Myocyte (in vitro differentiated cells): ENCODE measurements at regions not wholly inside any gene's neighbourhood (a gene's known extent, or its start where the extent isn't known, plus 50 kb on each side); places are given as distances from the start of the nearest gene placed in this dataset.

Experiments
- DNase-seq: peaks from one replicate; pipeline ENCODE4 v3.0.0-alpha.2; 2012; ENCODE audit warnings: low read depth

- no peak for DNase-seq
Measured at GRCh38 chr22:34881453-34881852, 184.5 kb upstream of the ISX start.

GRCh38 chr22:34885852-34886251 lies 180.1 kb upstream of the ISX start:
- DNase-seq: no peak

GRCh38 chr22:34886391-34886790 lies 179.6 kb upstream of the ISX start:
- DNase-seq: no peak

- no peak for DNase-seq
Measured at GRCh38 chr22:34886812-34887211, 179.1 kb upstream of the ISX start.

GRCh38 chr22:34897126-34897525 lies 168.8 kb upstream of the ISX start:
- DNase-seq: no peak

GRCh38 chr22:34902335-34902734 lies 163.6 kb upstream of the ISX start:
- DNase-seq: no peak

- DNase-seq: no peak
Measured at GRCh38 chr22:34903416-34903815, 162.5 kb upstream of the ISX start.

GRCh38 chr22:34904486-34904885 lies 161.5 kb upstream of the ISX start:
- DNase-seq: no peak

- no peak for DNase-seq
Measured at GRCh38 chr22:34913826-34914225, 152.1 kb upstream of the ISX start.

- DNase-seq: no peak
Measured at GRCh38 chr22:34914846-34915245, 151.1 kb upstream of the ISX start.

GRCh38 chr22:34917239-34917638 lies 148.7 kb upstream of the ISX start:
- DNase-seq: no peak

- no peak for DNase-seq
Measured at GRCh38 chr22:34931026-34931425, 134.9 kb upstream of the ISX start.

- no peak for DNase-seq
Measured at GRCh38 chr22:34934261-34934660, 131.7 kb upstream of the ISX start.

- DNase-seq: no peak
Measured at GRCh38 chr22:34943830-34944229, 122.1 kb upstream of the ISX start.

GRCh38 chr22:34946339-34946985 lies 119.5 kb upstream of the ISX start:
- DNase-seq: no peak

- DNase-seq: no peak
Measured at GRCh38 chr22:34950489-34950888, 115.5 kb upstream of the ISX start.

GRCh38 chr22:34951212-34951611 lies 114.7 kb upstream of the ISX start:
- no peak for DNase-seq

GRCh38 chr22:34960005-34960404 lies 106.0 kb upstream of the ISX start:
- DNase-seq: no peak

GRCh38 chr22:34966980-34967565 lies 98.9 kb upstream of the ISX start:
- no peak for DNase-seq

- no peak for DNase-seq
Measured at GRCh38 chr22:34969001-34969790, 96.8 kb upstream of the ISX start.

GRCh38 chr22:34971456-34971855 lies 94.5 kb upstream of the ISX start:
- no peak for DNase-seq

GRCh38 chr22:34972191-34972897 lies 93.6 kb upstream of the ISX start:
- no peak for DNase-seq
